DOHH2 (cell line): ENCODE measurements at regions not wholly inside any gene's neighbourhood (a gene's known extent, or its start where the extent isn't known, plus 50 kb on each side); places are given as distances from the start of the nearest gene placed in this dataset.

ENCODE experiments used
- H3F3A ChIP-seq: fragments of 200-600 bp; sonication (generic), shearing (Covaris generic); 2 replicates; pipeline ENCODE4 v1.6.0; 2016; ENCODE audit warnings: antibody characterized with exemption, mild to moderate bottlenecking; ENCODE audit not compliant: control insufficient read depth, insufficient read depth
- H3K27ac ChIP-seq: fragments of 200-600 bp; sonication (generic); 2 replicates; pipeline ENCODE4 v1.5.1; 2014; ENCODE audit warnings: low read depth, mild to moderate bottlenecking, low read length, moderate library complexity
- H3K27me3 ChIP-seq: fragments of 200-600 bp; sonication (generic); 2 replicates; pipeline ENCODE4 v1.6.1; 2014; ENCODE audit warnings: mild to moderate bottlenecking, low read length, mixed read lengths; ENCODE audit not compliant: control insufficient read depth
- H3K36me3 ChIP-seq: fragments of 200-600 bp; sonication (generic); 2 replicates; pipeline ENCODE4 v1.6.1; 2014; ENCODE audit warnings: mild to moderate bottlenecking, low read length, moderate library complexity, mixed read lengths; ENCODE audit not compliant: control insufficient read depth
- H3K4me1 ChIP-seq: fragments of 200-600 bp; sonication (generic); 2 replicates; pipeline ENCODE4 v1.6.1; 2014; ENCODE audit warnings: mild to moderate bottlenecking, low read length, mixed read lengths; ENCODE audit not compliant: control insufficient read depth
- H3K4me2 ChIP-seq: fragments of 200-600 bp; sonication (generic); 2 replicates; pipeline ENCODE4 v1.6.0; 2014; ENCODE audit warnings: mild to moderate bottlenecking, low read length, moderate library complexity
- H3K4me3 ChIP-seq: fragments of 200-600 bp; sonication (generic); 2 replicates; pipeline ENCODE4 v1.5.1; 2014; ENCODE audit warnings: mild to moderate bottlenecking, low read length, mixed read lengths
- H3K79me2 ChIP-seq: fragments of 200-600 bp; sonication (generic); 2 replicates; pipeline ENCODE4 v1.6.1; 2014; ENCODE audit warnings: mild to moderate bottlenecking, low read length, mixed read lengths; ENCODE audit not compliant: control insufficient read depth
- H3K9me2 ChIP-seq: fragments of 200-600 bp; sonication (generic); replicated peaks from 2 replicates; pipeline ENCODE4 v1.6.1; 2014; ENCODE audit warnings: mild to moderate bottlenecking, low read length, mixed read lengths; ENCODE audit not compliant: control insufficient read depth
- H3K9me3 ChIP-seq: fragments of 200-600 bp; sonication (generic); 2 replicates; pipeline ENCODE4 v1.6.1; 2014; ENCODE audit warnings: antibody characterized with exemption, low read length, mixed read lengths; ENCODE audit not compliant: control insufficient read depth, insufficient read depth
- H4K20me1 ChIP-seq: fragments of 200-600 bp; sonication (generic); 2 replicates; pipeline ENCODE4 v1.6.0; 2014; ENCODE audit warnings: low read depth, mild to moderate bottlenecking, antibody characterized with exemption, low read length, moderate library complexity; ENCODE audit not compliant: control insufficient read depth, insufficient read depth
- EZH2phosphoT487 ChIP-seq: fragments of 200-600 bp; sonication (generic); IDR thresholded peaks from 2 replicates; pipeline ENCODE4 v1.6.1; 2017; ENCODE audit warnings: borderline replicate concordance, mild to moderate bottlenecking, antibody characterized with exemption, low read length, moderate library complexity, mixed read lengths
- TF ChIP-seq, protein P1 (sequence below): fragments of 200-600 bp; sonication (generic); IDR thresholded peaks from one replicate; pipeline ENCODE4 v1.5.1; 2014; ENCODE audit warnings: antibody characterized with exemption, mild to moderate bottlenecking, low read depth, low read length; ENCODE audit not compliant: poor library complexity, severe bottlenecking

DNA sequence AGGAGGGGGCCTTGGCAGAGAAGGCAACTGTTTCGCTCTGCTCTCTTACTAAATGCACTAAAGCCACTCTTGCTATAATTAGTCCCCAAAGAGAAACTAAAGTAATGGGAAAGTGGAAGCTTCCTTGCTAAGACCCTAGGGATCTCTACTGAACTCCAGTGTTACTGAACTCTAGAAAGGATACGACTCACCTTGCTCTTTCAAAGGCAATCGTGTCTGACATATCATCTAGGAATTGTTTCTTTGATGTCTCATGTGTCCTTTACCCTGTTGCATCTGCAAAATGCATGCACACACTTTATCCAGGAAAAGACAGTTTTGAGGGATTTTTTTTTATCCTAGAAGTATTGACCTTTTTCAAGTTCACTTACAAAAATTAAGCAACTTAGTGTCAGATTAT is 148.1 kb upstream of the FAM9B start:
- H3K4me1 ChIP-seq = no peaks in the 10 kb centered on the region
- H3K4me3 ChIP-seq = no peak overlapping the region
- H3F3A ChIP-seq = no peaks in the 10 kb centered on the region
- H3K4me2 ChIP-seq = no peak overlapping the region
- TF ChIP-seq, protein P1, sequence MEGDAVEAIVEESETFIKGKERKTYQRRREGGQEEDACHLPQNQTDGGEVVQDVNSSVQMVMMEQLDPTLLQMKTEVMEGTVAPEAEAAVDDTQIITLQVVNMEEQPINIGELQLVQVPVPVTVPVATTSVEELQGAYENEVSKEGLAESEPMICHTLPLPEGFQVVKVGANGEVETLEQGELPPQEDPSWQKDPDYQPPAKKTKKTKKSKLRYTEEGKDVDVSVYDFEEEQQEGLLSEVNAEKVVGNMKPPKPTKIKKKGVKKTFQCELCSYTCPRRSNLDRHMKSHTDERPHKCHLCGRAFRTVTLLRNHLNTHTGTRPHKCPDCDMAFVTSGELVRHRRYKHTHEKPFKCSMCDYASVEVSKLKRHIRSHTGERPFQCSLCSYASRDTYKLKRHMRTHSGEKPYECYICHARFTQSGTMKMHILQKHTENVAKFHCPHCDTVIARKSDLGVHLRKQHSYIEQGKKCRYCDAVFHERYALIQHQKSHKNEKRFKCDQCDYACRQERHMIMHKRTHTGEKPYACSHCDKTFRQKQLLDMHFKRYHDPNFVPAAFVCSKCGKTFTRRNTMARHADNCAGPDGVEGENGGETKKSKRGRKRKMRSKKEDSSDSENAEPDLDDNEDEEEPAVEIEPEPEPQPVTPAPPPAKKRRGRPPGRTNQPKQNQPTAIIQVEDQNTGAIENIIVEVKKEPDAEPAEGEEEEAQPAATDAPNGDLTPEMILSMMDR = no peak
- TF ChIP-seq EZH2phosphoT487 = no peak
- H3K9me3 ChIP-seq = no peaks in the 10 kb centered on the region
- H3K36me3 ChIP-seq = no peaks in the 10 kb centered on the region
- H3K27me3 ChIP-seq = no peaks in the 10 kb centered on the region
- no peaks in the 10 kb centered on the region for H4K20me1 ChIP-seq
- no peaks in the 10 kb centered on the region for H3K79me2 ChIP-seq
- no peaks in the 10 kb centered on the region for H3K9me2 ChIP-seq
- no peak overlapping the region for H3K27ac ChIP-seq

DNA sequence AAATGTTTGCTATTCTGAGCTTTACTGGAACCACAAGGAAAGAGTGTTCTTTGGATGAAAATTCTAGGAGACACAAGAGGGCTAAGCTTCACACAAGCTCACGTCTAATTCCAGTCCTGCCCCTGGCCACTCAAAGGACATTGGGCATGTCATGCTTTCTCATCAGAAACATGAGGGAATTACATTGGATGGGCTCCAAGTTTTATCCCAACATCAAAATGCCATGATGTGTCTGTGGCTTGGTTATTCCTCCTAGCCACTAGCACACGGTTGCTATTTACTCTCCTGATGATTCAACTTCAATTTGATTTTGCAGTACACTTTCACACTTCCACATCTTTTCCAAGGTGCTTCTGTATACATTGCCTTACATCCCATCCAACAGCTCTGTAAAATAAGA is 149.6 kb upstream of the FAM9B start:
- no peaks in the 10 kb centered on the region for H3K9me3 ChIP-seq
- no peaks in the 10 kb centered on the region for H4K20me1 ChIP-seq
- H3K4me2 ChIP-seq = no peak overlapping the region
- no peak overlapping the region for H3K4me3 ChIP-seq
- H3K27me3 ChIP-seq = no peaks in the 10 kb centered on the region
- TF ChIP-seq, protein P1 = no peak
- no peak for TF ChIP-seq EZH2phosphoT487
- no peaks in the 10 kb centered on the region for H3K36me3 ChIP-seq
- no peaks in the 10 kb centered on the region for H3F3A ChIP-seq
- H3K4me1 ChIP-seq = no peaks in the 10 kb centered on the region
- H3K79me2 ChIP-seq = no peaks in the 10 kb centered on the region
- H3K9me2 ChIP-seq = no peaks in the 10 kb centered on the region
- no peak overlapping the region for H3K27ac ChIP-seq

DNA sequence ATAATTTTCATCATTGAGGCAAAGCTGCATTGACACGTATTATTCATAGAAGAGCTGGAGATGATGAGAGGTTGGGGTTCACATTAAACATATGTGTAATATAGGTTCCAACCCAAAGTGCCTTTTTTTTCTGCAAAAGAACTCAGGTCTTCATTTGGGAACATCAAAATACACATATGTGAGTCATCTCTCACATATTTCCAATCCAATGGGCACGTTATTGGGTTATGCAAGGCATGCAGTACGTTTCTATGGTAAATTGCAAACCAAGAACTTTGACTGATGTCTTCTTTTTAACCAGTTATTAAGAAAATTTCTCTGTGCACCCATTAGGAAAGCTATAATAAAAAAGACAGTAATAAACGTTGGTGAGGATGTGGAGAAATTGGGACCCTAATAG is 150.3 kb upstream of the FAM9B start:
- H3K9me2 ChIP-seq = no peaks in the 10 kb centered on the region
- no peak overlapping the region for H3K27ac ChIP-seq
- no peaks in the 10 kb centered on the region for H3K27me3 ChIP-seq
- no peaks in the 10 kb centered on the region for H3K4me1 ChIP-seq
- H3K9me3 ChIP-seq = no peaks in the 10 kb centered on the region
- no peaks in the 10 kb centered on the region for H3K79me2 ChIP-seq
- no peaks in the 10 kb centered on the region for H3F3A ChIP-seq
- no peaks in the 10 kb centered on the region for H4K20me1 ChIP-seq
- TF ChIP-seq, protein P1 = no peak
- no peak for TF ChIP-seq EZH2phosphoT487
- no peak overlapping the region for H3K4me2 ChIP-seq
- no peak overlapping the region for H3K4me3 ChIP-seq
- H3K36me3 ChIP-seq = no peaks in the 10 kb centered on the region

DNA sequence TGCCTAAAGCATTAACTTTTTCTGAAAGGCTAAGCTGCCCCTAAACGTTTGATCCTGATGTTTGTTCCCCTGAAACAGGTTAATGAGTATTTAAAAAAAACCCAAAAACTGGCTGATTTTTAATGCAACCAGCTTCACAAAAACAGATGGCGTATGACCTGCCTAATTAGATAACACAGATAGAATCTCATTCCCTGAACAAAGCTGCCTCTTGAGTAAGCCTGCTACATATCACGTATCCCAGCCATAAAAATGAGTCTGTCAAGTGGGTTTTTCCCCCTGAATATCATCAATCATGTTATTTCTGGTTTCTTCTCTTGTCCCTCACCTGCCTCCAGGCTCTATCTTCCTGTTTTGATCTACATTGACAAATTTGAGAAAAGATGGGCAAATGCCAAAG is 154.2 kb upstream of the FAM9B start:
- TF ChIP-seq EZH2phosphoT487 = no peak
- TF ChIP-seq, protein P1 = no peak
- Histone ChIP-seq H3K4me2 (no peak overlapping the region), H3F3A (no peaks in the 10 kb centered on the region), H3K4me1 (no peaks in the 10 kb centered on the region), H3K27ac (no peak overlapping the region), H3K9me3 (no peaks in the 10 kb centered on the region), H3K4me3 (no peak overlapping the region), H3K36me3 (no peaks in the 10 kb centered on the region), H3K9me2 (no peaks in the 10 kb centered on the region), H3K79me2 (no peaks in the 10 kb centered on the region), H3K27me3 (no peaks in the 10 kb centered on the region), H4K20me1 (no peaks in the 10 kb centered on the region)
